Testis (tissue), 2 donors: ENCODE measurements at regions not wholly inside any gene's neighbourhood (a gene's known extent, or its start where the extent isn't known, plus 50 kb on each side); places are given as distances from the start of the nearest gene placed in this dataset.

Experiments
- DNase-seq: peaks from one replicate; pipeline ENCODE4 v3.0.0-alpha.2; 2019
- H3K27ac ChIP-seq, 2 donors: fragments of 200-600 bp; sonication (generic); one replicate each; pipeline ENCODE4 v1.5.1; 2019
- H3K27me3 ChIP-seq: fragments of 200-600 bp; sonication (generic); one replicate; pipeline ENCODE4 v1.5.1; 2019
- H3K36me3 ChIP-seq: fragments of 200-600 bp; sonication (generic); one replicate; pipeline ENCODE4 v1.5.1; 2017; ENCODE audit warnings: low read depth; ENCODE audit errors: missing control alignments
- H3K4me1 ChIP-seq: fragments of 200-600 bp; sonication (generic); one replicate; pipeline ENCODE4 v1.5.1; 2019
- H3K4me3 ChIP-seq, 2 donors: fragments of 200-600 bp; sonication (generic); one replicate each; pipeline ENCODE4 v1.5.1; 2017 to 2019
- H3K9me3 ChIP-seq: fragments of 200-600 bp; sonication (generic); one replicate; pipeline ENCODE4 v1.5.1; 2017
- CTCF ChIP-seq, 3 experiments: fragments of 450-650 bp in 2 of 3; fragments of 200-600 bp in 1 of 3; sonication (generic) in 1 of 3; IDR thresholded peaks; one replicate each; pipeline ENCODE4 v1.5.1; 2016 to 2019; ENCODE audit warnings: antibody characterized with exemption in 3 of 3, mild to moderate bottlenecking in 2 of 3, moderate library complexity in 1 of 3
- POLR2A ChIP-seq: fragments of 450-650 bp; IDR thresholded peaks from one replicate; pipeline ENCODE4 v1.6.1; 2017; ENCODE audit warnings: antibody characterized with exemption, mild to moderate bottlenecking, moderate library complexity
- WGBS, 2 donors: methylation state at CpG; one replicate each; pipeline ENCODE4 v1.1.5; 2018; 5-methylcytosine and 5-hydroxymethylcytosine counted together
- intact Hi-C: fragments of 100-400 bp; cut with DNase I; formaldehyde crosslinking; loops from one replicate; pipeline ENCODE4 v1.15.1; 2023; ENCODE audit warnings: low total_unique reads

DNA sequence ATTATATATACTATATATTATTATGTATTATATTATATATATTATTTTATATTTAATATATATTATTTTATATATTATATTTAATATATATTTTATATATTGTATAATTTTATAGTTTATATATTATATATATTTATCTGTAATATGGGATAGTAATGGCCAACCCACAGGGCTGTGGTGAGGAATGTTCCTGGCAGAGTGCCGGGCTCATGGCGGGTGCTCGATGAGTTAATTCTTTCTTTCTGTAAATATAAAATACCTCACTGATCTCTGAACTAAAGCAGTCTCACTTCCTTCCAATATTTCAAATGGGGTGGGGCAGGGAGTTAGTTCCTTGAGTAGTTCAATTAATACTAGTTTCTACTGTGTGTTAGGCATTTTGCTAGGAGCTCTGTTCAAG is 389.4 kb downstream of the TSN start:
- intact Hi-C loops = no loop called here
- WGBS, 2 donors = 88 to 95% methylated on average over 3 of the region's 3 CpGs

GRCh38 chr2:122145856-122146255 is 390.4 kb downstream of the TSN start:
- TF ChIP-seq POLR2A (no peak), CTCF (IDR thresholded peaks at IDR 0.05) (no peak)
- DNase-seq = no peak
- H3K36me3 ChIP-seq = no peaks in the 10 kb centered on the region
- no peak overlapping the region for H3K4me3 ChIP-seq
- H3K4me1 ChIP-seq = no peaks in the 10 kb centered on the region
- no peak overlapping the region for H3K27ac ChIP-seq
- WGBS, 2 donors = 91 to 98% methylated on average over 3 of the region's 3 CpGs
- H3K27me3 ChIP-seq = no peaks in the 10 kb centered on the region
- H3K9me3 ChIP-seq = no peaks in the 10 kb centered on the region
- intact Hi-C loops = no loop called here

More for the DNA sequence above, 389.4 kb downstream of the TSN start:
- Histone ChIP-seq H3K4me1 (no peaks in the 10 kb centered on the region), H3K9me3 (no peaks in the 10 kb centered on the region), H3K27ac (no peak overlapping the region), H3K4me3 (no peak overlapping the region), H3K27me3 (no peaks in the 10 kb centered on the region), H3K36me3 (no peaks in the 10 kb centered on the region)
- no peak for DNase-seq
- no peak for TF ChIP-seq POLR2A
- TF ChIP-seq CTCF (IDR thresholded peaks at IDR 0.05) = no peak

GRCh38 chr2:122148128-122148767 is 392.8 kb downstream of the TSN start:
- Histone ChIP-seq H3K27me3 (no peaks in the 10 kb centered on the region), H3K4me3 (no peak overlapping the region), H3K4me1 (no peaks in the 10 kb centered on the region), H3K9me3 (no peaks in the 10 kb centered on the region), H3K36me3 (no peaks in the 10 kb centered on the region), H3K27ac (no peak overlapping the region)
- TF ChIP-seq POLR2A (no peak), CTCF (IDR thresholded peaks at IDR 0.05) (no peak)
- WGBS, 2 donors = 84 to 86% methylated on average over 4 of the region's 4 CpGs
- intact Hi-C loops = no loop called here
- no peak for DNase-seq

- no peak for DNase-seq
- Histone ChIP-seq H3K4me3 (no peak overlapping the region), H3K4me1 (no peaks in the 10 kb centered on the region), H3K27ac (no peak overlapping the region), H3K27me3 (no peaks in the 10 kb centered on the region), H3K36me3 (no peaks in the 10 kb centered on the region), H3K9me3 (no peaks in the 10 kb centered on the region)
- TF ChIP-seq POLR2A (no peak), CTCF (IDR thresholded peaks at IDR 0.05) (no peak)
- intact Hi-C loops = no loop called here
- WGBS, 2 donors = 64 to 74% methylated on average over 7 of the region's 7 CpGs
These were observed 395.3 kb downstream of the TSN start for GRCh38 chr2:122150524-122151280.
